ENCODE measurements at regions not wholly inside any gene's neighbourhood (a gene's known extent, or its start where the extent isn't known, plus 50 kb on each side); places are given as distances from the start of the nearest gene placed in this dataset.

DNA sequence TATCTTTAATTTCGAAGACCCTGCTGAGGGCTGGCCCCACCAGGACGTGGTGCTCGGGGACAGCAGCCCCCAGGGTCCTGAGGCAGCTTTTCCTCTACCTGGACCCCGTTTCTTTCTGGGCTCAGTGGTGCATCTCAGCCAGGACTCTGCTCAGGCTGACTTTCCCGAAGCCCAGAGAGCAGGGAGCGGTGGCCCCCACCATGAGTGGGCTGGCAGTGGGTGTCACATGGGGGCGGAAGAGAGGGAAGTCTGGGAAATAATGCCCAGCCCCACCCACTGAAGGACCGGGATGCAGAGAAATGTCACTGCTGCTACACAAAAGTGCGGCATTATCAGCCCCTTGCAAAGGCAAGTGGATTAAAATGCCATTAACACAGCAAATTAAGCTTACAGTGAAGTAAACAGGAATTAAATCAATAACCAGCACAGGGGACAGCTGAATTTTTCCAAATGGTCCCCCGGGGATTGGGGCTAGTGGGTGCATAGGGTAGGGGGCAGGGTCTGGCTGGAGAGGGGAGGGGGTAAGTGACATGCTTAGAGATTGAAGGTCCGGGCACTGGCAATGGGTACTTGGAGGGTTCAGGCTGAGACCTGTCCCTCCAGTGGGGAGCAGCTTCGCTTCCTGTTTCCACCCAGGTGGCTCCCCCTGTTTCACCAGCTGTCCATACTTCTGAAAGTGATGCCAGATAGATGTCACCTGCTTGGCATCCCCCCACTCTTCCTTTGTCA is 177.3 kb downstream of the URI1 start:
- TF ChIP-seq ZNF274 (IDR thresholded peaks at IDR 0.05; ENCODE audit: borderline replicate concordance, low read depth, low read length): no peak
- no peak for TF ChIP-seq TCF7L2 (IDR thresholded peaks at IDR 0.05; ENCODE audit: low read depth, low read length)
- TF ChIP-seq HIVEP1 (CRISPR knock-in tag; IDR thresholded peaks at IDR 0.05): no peak
- TF ChIP-seq, protein P1, sequence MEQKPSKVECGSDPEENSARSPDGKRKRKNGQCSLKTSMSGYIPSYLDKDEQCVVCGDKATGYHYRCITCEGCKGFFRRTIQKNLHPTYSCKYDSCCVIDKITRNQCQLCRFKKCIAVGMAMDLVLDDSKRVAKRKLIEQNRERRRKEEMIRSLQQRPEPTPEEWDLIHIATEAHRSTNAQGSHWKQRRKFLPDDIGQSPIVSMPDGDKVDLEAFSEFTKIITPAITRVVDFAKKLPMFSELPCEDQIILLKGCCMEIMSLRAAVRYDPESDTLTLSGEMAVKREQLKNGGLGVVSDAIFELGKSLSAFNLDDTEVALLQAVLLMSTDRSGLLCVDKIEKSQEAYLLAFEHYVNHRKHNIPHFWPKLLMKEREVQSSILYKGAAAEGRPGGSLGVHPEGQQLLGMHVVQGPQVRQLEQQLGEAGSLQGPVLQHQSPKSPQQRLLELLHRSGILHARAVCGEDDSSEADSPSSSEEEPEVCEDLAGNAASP (IDR thresholded peaks at IDR 0.05): no peak
- TF ChIP-seq RCOR1 (IDR thresholded peaks at IDR 0.05; ENCODE audit: borderline replicate concordance in 1 of 2, low read depth in 2 of 2, low read length in 2 of 2): no peak
- TF ChIP-seq, protein P2, sequence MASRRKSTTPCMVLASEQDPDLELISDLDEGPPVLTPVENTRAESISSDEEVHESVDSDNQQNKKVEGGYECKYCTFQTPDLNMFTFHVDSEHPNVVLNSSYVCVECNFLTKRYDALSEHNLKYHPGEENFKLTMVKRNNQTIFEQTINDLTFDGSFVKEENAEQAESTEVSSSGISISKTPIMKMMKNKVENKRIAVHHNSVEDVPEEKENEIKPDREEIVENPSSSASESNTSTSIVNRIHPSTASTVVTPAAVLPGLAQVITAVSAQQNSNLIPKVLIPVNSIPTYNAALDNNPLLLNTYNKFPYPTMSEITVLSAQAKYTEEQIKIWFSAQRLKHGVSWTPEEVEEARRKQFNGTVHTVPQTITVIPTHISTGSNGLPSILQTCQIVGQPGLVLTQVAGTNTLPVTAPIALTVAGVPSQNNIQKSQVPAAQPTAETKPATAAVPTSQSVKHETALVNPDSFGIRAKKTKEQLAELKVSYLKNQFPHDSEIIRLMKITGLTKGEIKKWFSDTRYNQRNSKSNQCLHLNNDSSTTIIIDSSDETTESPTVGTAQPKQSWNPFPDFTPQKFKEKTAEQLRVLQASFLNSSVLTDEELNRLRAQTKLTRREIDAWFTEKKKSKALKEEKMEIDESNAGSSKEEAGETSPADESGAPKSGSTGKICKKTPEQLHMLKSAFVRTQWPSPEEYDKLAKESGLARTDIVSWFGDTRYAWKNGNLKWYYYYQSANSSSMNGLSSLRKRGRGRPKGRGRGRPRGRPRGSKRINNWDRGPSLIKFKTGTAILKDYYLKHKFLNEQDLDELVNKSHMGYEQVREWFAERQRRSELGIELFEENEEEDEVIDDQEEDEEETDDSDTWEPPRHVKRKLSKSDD (conservative IDR thresholded peaks at IDR 0.05; ENCODE audit: low read length): no peak
- no peak for TF ChIP-seq ZFP1 (CRISPR knock-in tag; IDR thresholded peaks at IDR 0.05)
- no peak for TF ChIP-seq RFX1 (IDR thresholded peaks at IDR 0.05)
- no peak for TF ChIP-seq POLR2A (conservative IDR thresholded peaks at IDR 0.05)
- no peak for TF ChIP-seq GABPB2 (CRISPR knock-in tag; conservative IDR thresholded peaks at IDR 0.05)
- TF ChIP-seq, protein P3, sequence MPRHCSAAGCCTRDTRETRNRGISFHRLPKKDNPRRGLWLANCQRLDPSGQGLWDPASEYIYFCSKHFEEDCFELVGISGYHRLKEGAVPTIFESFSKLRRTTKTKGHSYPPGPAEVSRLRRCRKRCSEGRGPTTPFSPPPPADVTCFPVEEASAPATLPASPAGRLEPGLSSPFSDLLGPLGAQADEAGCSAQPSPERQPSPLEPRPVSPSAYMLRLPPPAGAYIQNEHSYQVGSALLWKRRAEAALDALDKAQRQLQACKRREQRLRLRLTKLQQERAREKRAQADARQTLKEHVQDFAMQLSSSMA (CRISPR knock-in tag; IDR thresholded peaks at IDR 0.05): no peak
- no peak for TF ChIP-seq SMARCA4 (IDR thresholded peaks at IDR 0.05)
- TF ChIP-seq, protein P4, sequence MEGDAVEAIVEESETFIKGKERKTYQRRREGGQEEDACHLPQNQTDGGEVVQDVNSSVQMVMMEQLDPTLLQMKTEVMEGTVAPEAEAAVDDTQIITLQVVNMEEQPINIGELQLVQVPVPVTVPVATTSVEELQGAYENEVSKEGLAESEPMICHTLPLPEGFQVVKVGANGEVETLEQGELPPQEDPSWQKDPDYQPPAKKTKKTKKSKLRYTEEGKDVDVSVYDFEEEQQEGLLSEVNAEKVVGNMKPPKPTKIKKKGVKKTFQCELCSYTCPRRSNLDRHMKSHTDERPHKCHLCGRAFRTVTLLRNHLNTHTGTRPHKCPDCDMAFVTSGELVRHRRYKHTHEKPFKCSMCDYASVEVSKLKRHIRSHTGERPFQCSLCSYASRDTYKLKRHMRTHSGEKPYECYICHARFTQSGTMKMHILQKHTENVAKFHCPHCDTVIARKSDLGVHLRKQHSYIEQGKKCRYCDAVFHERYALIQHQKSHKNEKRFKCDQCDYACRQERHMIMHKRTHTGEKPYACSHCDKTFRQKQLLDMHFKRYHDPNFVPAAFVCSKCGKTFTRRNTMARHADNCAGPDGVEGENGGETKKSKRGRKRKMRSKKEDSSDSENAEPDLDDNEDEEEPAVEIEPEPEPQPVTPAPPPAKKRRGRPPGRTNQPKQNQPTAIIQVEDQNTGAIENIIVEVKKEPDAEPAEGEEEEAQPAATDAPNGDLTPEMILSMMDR (IDR thresholded peaks at IDR 0.05 in 2 of 3, conservative IDR thresholded peaks at IDR 0.05 in 1 of 3; ENCODE audit: insufficient read depth in 2 of 3, low read depth in 1 of 3, low read length in 3 of 3): no peak
- TF ChIP-seq USF2 (CRISPR knock-in tag; IDR thresholded peaks at IDR 0.05): no peak

Measured in K562 (cell line).